SU-DHL-6 (cell line): ENCODE measurements at regions not wholly inside any gene's neighbourhood (a gene's known extent, or its start where the extent isn't known, plus 50 kb on each side); places are given as distances from the start of the nearest gene placed in this dataset.

Source experiments
- EZH2phosphoT487 ChIP-seq: fragments of 200-600 bp; sonication (generic), shearing (Covaris generic); conservative IDR thresholded peaks from 2 replicates; pipeline ENCODE4 v1.6.1; 2018; ENCODE audit warnings: mild to moderate bottlenecking, antibody characterized with exemption, low read length, moderate library complexity, mixed read lengths
- TF ChIP-seq, protein P1 (sequence below): fragments of 200-600 bp; sonication (generic); IDR thresholded peaks from one replicate; pipeline ENCODE4 v1.5.1; 2017; ENCODE audit warnings: antibody characterized with exemption, mild to moderate bottlenecking, low read length, moderate library complexity; ENCODE audit not compliant: insufficient read depth, poor library complexity, severe bottlenecking

DNA sequence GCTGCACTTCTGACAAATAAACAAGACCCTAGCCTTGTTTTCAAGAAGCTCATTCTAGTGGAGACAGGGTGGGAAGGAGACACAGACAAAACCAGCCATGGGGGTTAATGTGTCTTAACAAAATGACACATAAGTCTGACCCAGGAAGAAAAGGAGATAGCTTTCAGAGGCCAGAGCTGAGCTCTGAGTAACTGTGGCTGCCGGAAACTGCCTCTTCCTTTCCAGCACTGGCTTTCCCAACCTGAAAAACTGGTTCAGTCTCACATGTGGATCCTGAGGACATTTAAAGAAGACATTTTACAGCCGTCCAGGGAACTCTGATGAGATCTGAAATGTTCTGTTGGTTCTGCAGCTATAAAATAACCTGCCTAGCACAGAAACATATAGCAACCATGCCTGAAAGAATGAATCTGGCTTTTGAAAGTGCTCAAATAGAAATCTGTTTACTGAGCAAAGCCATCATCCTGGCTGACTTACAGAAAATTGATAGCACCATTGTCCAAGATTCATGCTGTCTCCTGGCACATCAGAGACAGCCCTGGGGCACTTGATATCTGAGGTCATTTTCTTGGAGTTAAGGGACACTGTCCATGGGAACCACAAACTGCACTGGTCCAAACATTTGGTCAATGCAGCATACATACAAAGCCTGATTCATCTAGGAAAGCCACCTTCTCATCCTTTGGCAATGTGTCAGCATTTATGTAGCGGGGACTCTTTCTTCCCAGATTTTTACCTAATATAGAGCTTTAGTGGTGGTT lies 83.2 kb upstream of the PAX1 start:
- TF ChIP-seq, protein P1, sequence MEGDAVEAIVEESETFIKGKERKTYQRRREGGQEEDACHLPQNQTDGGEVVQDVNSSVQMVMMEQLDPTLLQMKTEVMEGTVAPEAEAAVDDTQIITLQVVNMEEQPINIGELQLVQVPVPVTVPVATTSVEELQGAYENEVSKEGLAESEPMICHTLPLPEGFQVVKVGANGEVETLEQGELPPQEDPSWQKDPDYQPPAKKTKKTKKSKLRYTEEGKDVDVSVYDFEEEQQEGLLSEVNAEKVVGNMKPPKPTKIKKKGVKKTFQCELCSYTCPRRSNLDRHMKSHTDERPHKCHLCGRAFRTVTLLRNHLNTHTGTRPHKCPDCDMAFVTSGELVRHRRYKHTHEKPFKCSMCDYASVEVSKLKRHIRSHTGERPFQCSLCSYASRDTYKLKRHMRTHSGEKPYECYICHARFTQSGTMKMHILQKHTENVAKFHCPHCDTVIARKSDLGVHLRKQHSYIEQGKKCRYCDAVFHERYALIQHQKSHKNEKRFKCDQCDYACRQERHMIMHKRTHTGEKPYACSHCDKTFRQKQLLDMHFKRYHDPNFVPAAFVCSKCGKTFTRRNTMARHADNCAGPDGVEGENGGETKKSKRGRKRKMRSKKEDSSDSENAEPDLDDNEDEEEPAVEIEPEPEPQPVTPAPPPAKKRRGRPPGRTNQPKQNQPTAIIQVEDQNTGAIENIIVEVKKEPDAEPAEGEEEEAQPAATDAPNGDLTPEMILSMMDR = no peak
- no peak for TF ChIP-seq EZH2phosphoT487
